ENCODE measurements at regions not wholly inside any gene's neighbourhood (a gene's known extent, or its start where the extent isn't known, plus 50 kb on each side); places are given as distances from the start of the nearest gene placed in this dataset.
"Not testable (repeated sequence)": the region's sequence is repeated elsewhere in the genome, so short reads cannot be mapped to it uniquely, and the experiment has no call there.

GRCh38 chr7:76928751-76929150, 103.4 kb downstream of the SPDYE17 start:
- not testable (repeated sequence) for DNase-seq (ENCODE audit: low read depth); H3K4me3 ChIP-seq (replicated peaks; ENCODE audit: low read depth, low read length)

- not testable (repeated sequence) for H3K4me3 ChIP-seq (replicated peaks; ENCODE audit: low read depth, low read length); DNase-seq (ENCODE audit: low read depth)
Measured at GRCh38 chr7:76927741-76928393, 104.3 kb downstream of the SPDYE17 start.

- not testable (repeated sequence) for DNase-seq (ENCODE audit: low read depth); H3K4me3 ChIP-seq (replicated peaks; ENCODE audit: low read depth, low read length)
Measured at GRCh38 chr7:76926416-76926815, 105.7 kb downstream of the SPDYE17 start.

GRCh38 chr7:76924756-76925155, 107.4 kb downstream of the SPDYE17 start:
- not testable (repeated sequence) for H3K4me3 ChIP-seq (replicated peaks; ENCODE audit: low read depth, low read length)
- peak; percentile 0 for DNase-seq (ENCODE audit: low read depth)

GRCh38 chr7:76918619-76919018, 113.5 kb downstream of the SPDYE17 start:
- not testable (repeated sequence) for H3K4me3 ChIP-seq (replicated peaks; ENCODE audit: low read depth, low read length); DNase-seq (ENCODE audit: low read depth)

GRCh38 chr7:76914361-76914760, 117.8 kb downstream of the SPDYE17 start:
- not testable (repeated sequence) for H3K4me3 ChIP-seq (replicated peaks; ENCODE audit: low read depth, low read length); DNase-seq (ENCODE audit: low read depth)

- not testable (repeated sequence) for DNase-seq (ENCODE audit: low read depth)
Measured at GRCh38 chr7:76912011-76912814, 119.9 kb downstream of the SPDYE17 start.

GRCh38 chr7:76904688-76905087, 127.5 kb downstream of the SPDYE17 start:
- H3K4me3 ChIP-seq (replicated peaks; ENCODE audit: low read depth, low read length); DNase-seq (ENCODE audit: low read depth): not testable (repeated sequence)

More at GRCh38 chr7:76912011-76912814, 119.9 kb downstream of the SPDYE17 start:
- peak overlapping the region; percentile 17 for H3K4me3 ChIP-seq (replicated peaks; ENCODE audit: low read depth, low read length)

GRCh38 chr7:76901944-76902710, 130.0 kb downstream of the SPDYE17 start:
- DNase-seq (ENCODE audit: low read depth); H3K4me3 ChIP-seq (replicated peaks; ENCODE audit: low read depth, low read length): not testable (repeated sequence)

- DNase-seq (ENCODE audit: low read depth); H3K4me3 ChIP-seq (replicated peaks; ENCODE audit: low read depth, low read length): not testable (repeated sequence)
Measured at GRCh38 chr7:76898807-76899206, 133.4 kb downstream of the SPDYE17 start.

- H3K4me3 ChIP-seq (replicated peaks; ENCODE audit: low read depth, low read length) = not testable (repeated sequence)
- DNase-seq (ENCODE audit: low read depth) = peak; percentile 27
Measured at GRCh38 chr7:76897007-76897406, 135.2 kb downstream of the SPDYE17 start.

GRCh38 chr7:76895696-76896095, 136.5 kb downstream of the SPDYE17 start:
- DNase-seq (ENCODE audit: low read depth); H3K4me3 ChIP-seq (replicated peaks; ENCODE audit: low read depth, low read length): not testable (repeated sequence)

- DNase-seq (ENCODE audit: low read depth) = peak; percentile 12
- H3K4me3 ChIP-seq (replicated peaks; ENCODE audit: low read depth, low read length) = not testable (repeated sequence)
Measured at GRCh38 chr7:76891771-76892170, 140.4 kb downstream of the SPDYE17 start.

- not testable (repeated sequence) for DNase-seq (ENCODE audit: low read depth); H3K4me3 ChIP-seq (replicated peaks; ENCODE audit: low read depth, low read length)
Measured at GRCh38 chr7:76879733-76880288, 152.3 kb downstream of the SPDYE17 start.

- H3K4me3 ChIP-seq (replicated peaks; ENCODE audit: low read depth, low read length); DNase-seq (ENCODE audit: low read depth): not testable (repeated sequence)
Measured at GRCh38 chr7:76875760-76876159, 156.4 kb downstream of the SPDYE17 start.

- DNase-seq (ENCODE audit: low read depth); H3K4me3 ChIP-seq (replicated peaks; ENCODE audit: low read depth, low read length): not testable (repeated sequence)
Measured at GRCh38 chr7:76870504-76870808, 161.7 kb downstream of the SPDYE17 start.

GRCh38 chr7:76867364-76867889, 164.7 kb downstream of the SPDYE17 start:
- not testable (repeated sequence) for H3K4me3 ChIP-seq (replicated peaks; ENCODE audit: low read depth, low read length); DNase-seq (ENCODE audit: low read depth)

- DNase-seq (ENCODE audit: low read depth); H3K4me3 ChIP-seq (replicated peaks; ENCODE audit: low read depth, low read length): not testable (repeated sequence)
Measured at GRCh38 chr7:76863150-76863773, 168.9 kb downstream of the SPDYE17 start.

All from fibroblast of pulmonary artery (primary cell).